OCI-LY3 (cell line): ENCODE measurements at regions not wholly inside any gene's neighbourhood (a gene's known extent, or its start where the extent isn't known, plus 50 kb on each side); places are given as distances from the start of the nearest gene placed in this dataset.

ENCODE experiments used
- EZH2phosphoT487 ChIP-seq: fragments of 200-600 bp; shearing (Covaris generic); IDR thresholded peaks from 2 replicates; pipeline ENCODE4 v1.6.1; 2018; ENCODE audit warnings: antibody characterized with exemption, mixed run types, low read depth
- TF ChIP-seq, protein P1 (sequence below): fragments of 200-600, 300-600 bp; sonication (generic); IDR thresholded peaks from 2 replicates; pipeline ENCODE4 v1.5.1; 2014; ENCODE audit warnings: antibody characterized with exemption, low read length, low read depth

DNA sequence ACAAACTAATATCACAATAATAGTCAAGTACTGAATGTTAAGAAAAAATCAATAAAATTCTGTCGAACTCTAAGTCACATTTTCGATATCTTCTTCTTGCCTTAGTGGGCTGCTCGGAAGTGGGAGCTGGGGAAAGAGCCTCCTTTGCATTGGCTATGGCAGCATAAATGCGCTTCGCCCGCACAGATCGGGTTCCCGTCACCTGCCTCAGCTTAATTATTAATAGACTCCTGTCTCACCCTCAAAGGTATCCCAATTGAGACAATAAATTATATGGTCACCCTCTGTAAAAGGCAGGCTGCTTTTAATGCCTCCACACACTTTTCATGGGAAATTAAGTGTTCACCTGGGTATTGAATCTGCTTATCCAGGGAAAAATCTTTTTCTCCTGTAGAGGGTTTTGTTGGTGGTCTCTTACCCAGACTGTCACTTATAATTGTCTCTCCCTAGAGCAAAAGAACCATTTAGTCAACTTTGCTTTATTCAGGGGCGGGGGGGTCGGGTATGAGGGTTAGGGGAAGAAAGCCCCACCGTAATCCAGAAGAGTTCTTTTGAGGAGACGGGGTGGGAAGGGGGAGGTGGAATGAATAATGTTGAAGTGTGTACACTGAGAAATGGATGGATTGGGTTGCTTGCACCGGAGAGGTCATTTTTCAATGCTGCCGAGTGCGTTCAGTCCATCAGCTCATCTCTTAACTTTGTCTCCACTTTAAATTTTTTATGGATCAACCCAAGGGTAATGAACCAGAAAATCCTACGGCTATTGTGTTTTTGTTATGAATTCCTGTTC, 682.6 kb upstream of the SGCG start:
- TF ChIP-seq, protein P1, sequence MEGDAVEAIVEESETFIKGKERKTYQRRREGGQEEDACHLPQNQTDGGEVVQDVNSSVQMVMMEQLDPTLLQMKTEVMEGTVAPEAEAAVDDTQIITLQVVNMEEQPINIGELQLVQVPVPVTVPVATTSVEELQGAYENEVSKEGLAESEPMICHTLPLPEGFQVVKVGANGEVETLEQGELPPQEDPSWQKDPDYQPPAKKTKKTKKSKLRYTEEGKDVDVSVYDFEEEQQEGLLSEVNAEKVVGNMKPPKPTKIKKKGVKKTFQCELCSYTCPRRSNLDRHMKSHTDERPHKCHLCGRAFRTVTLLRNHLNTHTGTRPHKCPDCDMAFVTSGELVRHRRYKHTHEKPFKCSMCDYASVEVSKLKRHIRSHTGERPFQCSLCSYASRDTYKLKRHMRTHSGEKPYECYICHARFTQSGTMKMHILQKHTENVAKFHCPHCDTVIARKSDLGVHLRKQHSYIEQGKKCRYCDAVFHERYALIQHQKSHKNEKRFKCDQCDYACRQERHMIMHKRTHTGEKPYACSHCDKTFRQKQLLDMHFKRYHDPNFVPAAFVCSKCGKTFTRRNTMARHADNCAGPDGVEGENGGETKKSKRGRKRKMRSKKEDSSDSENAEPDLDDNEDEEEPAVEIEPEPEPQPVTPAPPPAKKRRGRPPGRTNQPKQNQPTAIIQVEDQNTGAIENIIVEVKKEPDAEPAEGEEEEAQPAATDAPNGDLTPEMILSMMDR, result no peak
- TF ChIP-seq EZH2phosphoT487, result no peak
